ENCODE measurements at regions not wholly inside any gene's neighbourhood (a gene's known extent, or its start where the extent isn't known, plus 50 kb on each side); places are given as distances from the start of the nearest gene placed in this dataset.

DNA sequence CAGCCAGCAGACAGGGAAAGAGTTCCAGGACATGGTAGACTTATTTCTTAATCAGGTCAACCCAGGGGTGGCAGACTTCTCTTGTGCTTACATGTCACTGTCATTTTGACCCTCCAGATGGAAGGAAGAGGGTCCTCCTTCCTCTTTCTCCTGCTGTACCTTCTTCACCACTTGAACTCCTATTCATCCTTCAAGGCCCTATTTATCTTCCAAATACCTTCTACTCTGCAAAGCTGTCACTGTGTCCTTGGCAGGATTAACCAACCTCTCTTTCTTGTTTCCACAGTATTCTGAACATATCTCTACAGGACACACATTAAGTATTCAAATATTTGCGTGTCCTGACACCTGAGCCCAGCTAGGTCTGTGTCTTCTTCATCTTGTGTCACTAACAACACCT, 163.1 kb downstream of the DICER1 start:
- DNase-seq = no peak

DNA sequence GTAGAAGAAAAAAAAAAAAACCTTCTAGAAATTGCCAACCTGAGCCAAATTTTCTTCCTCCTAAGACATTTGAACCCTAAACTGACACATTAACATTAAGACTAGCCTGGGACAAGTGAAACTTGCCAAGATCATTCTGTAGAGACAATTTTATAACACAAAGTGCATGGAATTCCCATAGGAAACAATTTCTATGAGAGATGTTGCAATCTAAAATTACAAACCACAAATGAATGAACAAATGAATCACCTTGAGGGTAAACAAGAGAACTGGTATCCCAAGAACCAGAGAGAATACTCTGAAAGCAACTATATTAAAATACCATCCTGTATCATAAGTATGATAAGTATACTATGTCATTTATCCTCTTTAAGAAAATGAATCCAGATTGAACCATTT, 165.3 kb downstream of the DICER1 start:
- DNase-seq = no peak

DNA sequence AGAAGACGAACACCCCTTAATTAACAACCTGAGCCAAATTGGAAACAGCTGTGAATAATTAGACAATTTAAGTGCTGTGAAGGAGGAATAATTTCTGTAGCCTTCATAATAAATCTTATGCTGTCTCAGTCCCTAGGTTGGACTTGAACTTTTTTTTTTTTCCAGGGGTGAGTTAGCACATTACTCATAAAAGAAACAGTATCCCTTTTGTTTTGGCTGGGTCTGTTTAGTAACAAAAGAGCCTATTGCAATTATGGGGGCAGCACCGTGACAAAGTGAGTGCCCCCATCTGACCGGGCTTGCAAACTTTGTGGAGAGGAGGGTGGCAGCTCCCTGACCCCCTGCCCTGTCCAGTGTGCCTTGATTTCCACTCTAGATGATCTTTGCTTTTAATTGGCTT, 167.4 kb downstream of the DICER1 start:
- no peak for DNase-seq

DNA sequence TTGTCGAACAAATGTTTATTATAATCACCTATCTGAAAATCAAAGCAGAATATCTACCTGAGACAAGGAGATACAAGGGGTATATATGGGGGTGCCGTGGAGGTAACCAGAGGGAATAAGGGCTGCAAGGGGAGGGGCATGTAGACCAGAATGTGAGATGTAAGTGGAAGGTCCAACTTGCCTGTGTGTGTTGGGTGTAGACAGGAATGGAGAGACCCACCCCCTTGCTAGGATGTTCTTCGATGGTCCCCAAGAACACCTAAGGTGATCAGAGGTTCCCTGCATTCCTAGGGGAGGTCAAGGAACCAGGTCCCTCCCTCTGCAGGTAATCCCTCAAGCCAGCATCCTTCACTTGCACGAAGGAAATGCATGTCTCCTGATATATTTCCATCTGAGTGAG, 167.9 kb downstream of the DICER1 start:
- DNase-seq = no peak

DNA sequence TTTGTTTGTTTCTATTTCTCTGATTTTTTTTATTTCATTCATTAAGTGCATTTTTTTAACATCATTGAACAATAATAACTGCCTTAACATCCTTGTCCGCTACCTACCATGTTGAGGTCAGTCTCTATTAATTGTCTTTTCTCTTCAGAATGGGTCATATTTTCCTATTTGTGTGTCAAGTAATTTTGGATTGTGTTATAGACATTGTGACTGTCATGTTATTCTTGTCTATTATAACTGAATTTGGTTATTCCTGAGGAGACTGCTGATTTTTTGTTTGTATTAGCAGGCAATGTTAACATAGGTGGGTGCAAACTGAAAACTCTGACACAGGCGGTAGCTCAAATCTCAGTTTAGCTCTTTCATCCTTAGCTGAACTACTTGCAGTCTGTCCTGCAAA, 169.9 kb downstream of the DICER1 start:
- no peak for DNase-seq

DNA sequence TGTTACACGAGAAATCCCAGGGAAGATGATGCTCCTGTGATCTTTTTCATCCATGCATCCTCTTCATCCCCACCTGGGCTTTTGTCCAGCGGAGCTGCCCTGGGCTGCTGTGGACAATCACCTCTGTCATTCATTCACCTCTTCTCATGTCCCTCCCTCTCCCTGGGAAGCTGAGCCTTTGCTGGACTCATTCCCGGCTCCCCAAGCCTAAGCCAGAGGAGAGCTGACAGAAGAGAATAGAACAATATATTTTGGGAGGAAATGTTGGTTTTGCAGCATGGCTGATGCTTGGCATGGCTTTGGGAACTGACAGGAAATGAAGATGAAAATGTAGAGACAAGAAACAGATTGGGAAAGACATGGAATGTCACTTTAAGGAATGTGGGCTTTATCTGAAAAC, 177.4 kb downstream of the DICER1 start:
- no peak for DNase-seq

DNA sequence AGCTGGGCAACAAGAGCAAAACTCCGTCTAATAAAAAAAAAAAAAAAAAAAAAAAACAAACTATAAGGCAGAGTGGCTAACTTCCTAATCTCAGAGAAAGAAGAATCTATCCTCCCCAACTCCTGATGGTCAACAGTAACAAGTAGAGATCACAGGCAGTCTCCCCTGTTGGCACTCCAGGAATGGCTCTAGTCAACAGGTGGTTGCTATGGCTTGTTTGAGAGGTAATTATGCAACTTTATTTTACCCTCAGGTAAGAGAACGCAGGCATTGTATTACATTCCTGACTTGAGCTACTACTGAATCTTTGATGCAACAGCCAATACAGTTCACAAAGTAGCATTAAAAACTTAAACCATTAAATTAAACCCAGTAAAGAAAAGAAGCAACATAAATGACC, 180.3 kb downstream of the DICER1 start:
- DNase-seq = no peak

DNA sequence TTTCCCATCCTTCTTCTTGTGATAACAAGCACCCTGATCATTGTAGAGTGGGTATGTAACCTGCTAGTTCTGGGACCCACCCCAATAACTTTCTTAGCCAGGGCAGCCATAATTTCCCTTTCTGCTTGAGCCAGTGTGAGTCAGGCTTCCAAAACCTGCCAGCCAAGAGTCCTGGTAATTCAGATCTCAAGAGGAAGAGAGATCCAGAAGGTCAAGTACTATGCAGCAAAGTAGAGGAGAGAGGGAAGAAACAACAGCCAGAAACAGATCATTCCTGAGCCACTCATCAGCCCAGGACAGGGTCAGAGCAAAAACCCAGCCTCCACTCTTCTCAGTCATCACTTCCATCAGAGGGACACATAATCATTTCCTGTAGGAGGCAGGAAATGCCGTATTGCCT, 182.0 kb downstream of the DICER1 start:
- no peak for DNase-seq

DNA sequence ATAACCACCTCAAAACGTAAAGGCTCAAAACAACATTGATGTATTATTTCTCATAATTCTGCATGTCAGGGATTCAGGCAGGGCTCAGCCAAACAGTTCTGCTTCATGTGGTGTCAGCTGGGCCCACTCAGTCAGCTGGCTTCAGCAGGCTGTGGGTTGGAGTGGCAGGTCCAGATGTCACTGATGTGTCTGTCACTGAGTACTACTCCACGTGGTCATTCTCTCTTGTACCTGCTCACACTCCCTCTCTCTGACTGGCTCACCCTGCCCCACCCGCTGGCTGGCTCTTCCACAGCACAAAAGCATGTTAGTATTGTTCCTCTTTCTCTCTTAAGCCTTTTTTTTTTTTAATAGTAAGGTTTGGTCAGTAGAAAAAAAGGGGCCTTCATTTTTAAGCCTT, 182.4 kb downstream of the DICER1 start:
- no peak for DNase-seq

DNA sequence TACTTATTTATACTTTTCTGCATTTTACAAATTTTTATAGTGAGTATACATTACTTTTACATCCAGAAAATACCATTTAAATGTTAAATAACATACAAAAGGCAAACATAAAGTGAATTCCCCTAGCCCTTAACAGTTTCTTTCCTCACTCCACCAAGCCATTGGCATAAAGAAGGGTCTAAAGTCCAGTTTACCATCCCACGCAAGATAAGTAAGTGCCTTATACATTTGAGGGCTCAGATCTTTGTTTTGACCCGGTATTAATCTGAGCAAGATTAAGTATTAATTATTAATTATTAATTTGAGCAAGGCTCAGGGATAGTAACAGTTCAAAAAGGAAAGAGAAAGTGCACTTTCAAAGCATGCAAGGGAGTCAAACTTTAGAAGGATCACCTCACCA, 182.9 kb downstream of the DICER1 start:
- no peak for DNase-seq

DNA sequence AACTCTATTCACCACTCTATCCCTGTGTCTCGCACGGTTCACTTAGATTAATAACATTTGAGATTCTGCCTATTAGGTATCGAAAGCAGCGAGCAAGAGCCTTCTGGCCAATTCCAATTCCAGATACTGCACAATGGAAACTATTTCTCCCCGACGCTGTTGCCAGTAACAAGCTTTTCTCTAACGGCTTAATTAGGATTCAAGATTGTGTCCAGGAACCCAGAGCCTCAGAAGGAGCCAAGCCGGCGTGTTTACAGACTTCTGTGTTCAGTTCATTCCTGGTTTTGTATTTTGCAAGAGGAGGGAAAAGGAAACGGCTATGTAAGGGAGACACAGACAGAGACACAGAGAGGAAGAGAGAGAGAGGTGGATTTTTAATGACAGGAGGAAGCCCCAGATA, 185.6 kb downstream of the DICER1 start:
- DNase-seq = no peak

DNA sequence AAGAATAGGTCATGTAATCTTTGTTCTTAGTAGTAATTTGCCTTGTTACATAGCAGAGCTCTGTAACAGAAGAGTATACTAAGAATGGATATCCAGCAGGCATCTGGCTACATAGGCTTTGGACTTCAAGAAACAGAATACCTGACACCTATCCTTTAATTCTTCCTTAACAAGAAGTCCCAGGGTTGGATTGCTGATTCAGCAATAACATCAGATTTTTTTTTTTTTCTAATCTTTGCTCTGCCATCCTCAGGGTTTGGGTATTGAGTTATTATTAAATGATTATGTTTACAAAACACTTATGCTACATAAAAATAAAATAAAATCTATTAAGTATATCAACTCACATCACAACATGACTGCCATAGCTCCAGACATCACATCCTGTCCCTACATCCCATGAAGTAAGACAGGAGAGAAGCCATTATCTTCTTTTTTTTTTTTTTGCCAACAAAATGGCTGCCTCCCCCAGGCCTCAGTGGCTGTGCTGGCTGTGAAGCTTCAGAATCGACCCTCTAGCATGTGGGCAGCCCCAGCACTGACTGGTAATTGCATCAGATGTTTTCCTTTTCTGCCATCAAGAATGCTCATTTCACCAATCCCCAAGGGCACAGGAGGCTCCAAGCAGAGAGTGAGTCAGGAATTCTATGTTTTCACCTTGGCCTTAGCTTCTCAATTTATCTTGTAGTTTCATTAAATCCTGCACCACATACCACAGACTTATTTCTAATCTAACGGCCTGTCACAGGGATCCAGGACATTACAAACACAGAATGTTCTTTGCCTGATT, 186.2 kb downstream of the DICER1 start:
- no peak for DNase-seq

DNA sequence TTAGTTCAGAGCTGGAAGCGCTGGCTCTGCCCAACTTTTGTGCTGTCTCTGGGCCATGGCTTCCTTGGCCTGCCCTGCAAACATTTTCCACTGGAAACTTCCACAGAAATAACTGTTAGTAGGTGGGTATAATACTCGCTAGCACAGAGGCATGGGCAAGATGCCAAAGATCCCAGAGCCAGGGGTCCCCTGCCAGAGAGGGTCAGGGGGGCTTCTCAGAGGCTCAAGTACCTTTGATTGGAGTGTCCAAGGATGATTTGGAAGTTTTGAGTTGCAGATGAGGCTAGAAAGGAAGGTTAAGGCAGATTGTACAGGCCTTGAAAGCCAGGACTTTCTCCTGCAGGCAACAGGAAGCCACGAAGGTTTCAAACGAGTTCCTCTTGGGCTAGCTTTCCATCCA, 187.6 kb downstream of the DICER1 start:
- no peak for DNase-seq

DNA sequence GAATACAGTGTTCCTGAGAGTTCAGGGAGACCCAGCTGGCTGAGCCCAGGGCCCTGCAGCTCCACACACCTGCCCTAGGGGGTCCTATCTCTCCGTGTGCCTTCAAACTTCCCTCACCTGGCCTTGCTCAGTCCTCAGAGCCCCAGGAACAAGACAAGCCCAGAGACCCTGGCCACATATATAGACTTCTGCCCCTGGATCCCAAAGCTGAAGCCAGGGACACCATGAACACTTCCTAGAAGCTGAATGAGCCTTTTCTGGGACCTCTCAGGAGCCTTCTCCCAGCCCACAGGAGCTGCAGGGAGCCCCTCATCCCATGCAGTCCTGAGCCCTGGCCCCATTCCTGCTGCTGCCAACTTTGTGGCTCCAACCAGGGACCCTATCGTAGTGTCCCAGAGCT, 190.5 kb downstream of the DICER1 start:
- no peak for DNase-seq

DNA sequence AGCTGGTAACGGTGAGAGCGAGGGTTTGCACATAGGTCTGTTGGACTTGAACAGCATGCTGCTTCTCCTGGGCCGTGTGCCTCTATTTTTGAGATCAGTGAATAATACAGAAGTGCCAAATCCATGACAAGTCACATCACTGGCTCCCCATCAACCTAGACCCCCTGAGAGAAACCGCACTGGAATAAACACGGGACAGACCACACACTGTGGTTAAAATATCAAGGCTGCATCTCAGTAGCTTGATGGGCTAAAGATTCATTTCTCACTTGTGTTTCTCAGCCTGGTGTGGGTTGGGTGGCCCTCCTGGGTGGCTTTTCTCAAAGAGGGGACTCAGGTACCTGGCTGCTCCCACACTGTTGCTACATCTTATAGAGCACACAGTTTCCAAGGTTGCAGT, 191.0 kb downstream of the DICER1 start:
- no peak for DNase-seq

DNA sequence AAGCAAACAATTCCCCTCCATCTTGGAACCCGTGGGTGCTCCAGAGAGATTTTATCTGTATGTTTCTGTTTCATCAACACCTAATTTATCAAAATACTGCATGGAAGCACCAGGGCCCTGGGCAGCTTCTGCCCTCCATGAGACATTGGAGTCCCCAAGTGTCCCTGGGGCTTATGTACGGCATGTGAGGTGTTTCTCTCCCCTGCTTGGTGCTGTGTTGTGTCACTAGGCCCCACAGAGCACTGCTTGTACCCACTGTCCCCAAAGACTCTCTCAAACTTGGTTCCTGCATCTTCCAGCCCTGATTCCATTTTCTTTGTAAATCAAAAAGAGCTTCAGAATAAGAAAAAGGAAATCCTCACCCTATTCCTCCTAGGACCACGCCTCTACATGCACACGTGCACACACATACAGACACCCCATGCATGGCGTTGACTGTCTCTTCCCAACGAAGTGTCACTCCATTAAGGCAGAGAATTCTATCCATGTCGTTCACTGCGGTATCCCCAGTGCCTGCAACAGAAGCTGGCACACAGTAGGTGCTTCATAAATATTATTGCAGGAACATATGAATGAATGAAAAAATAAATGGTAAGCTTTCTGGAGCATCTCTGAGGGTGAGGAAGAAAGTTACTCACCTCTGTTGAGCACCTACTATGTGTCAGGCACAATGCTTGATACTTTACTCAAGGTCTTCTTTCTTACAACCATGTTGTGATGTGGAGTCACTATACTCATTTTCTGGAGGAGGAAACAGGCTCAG, 191.6 kb downstream of the DICER1 start:
- DNase-seq = no peak

DNA sequence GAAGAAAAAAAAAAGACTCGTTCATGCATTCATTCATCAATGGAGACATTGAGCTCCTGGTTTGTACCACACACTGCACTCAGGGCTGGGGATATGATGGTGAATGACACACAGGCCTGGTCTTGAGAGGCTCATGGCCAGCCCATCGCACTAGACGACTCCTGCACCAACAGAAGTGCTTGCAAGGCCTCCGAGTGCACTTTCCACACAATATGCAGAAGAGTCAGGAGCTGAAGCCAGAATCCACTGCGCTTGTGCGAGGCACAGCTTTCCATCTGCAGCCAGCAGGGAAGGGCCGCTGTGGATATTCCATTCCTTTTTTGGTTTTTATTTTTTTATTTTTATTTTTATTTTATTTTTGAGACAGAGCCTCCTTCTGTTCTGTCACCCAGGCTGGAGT, 192.4 kb downstream of the DICER1 start:
- DNase-seq = no peak

DNA sequence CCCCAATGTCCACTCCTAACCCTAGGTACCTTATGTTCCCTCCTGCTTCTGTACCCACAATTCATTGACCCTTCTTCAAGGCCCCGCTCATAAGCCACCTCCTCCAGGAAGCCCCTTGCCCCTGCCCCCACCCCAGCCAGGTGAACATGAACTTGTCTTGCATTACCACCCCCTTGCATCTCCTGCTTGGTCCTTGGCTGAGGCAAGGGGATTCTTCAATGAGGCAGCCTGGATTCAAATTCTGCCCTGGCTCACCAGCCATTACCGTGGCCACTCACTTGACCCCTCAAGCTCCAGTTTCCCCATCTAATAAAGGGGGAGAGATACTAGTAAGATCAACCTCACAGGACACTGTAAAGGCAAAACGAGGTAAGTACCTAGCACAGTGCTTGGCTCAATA, 193.1 kb downstream of the DICER1 start:
- DNase-seq = no peak

DNA sequence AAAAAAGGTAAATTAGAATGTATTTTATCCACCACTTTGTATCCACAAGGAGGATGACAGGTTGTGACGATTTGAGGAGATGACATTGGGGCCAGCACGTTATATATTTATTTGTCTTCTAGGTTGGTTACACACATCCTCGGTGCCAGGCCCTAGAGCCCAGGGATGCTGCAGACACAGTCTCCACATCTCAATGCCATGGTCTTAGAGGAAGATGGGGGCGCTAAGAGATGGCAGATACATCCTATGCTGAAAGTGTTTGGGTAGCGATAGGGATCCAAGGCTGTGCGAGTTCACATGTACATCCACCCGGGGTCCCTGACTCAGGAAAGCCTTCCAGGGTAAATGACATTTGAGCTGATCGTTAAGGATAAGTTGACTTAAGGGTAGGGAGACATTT, 193.1 kb upstream of the GSC start:
- no peak for DNase-seq

DNA sequence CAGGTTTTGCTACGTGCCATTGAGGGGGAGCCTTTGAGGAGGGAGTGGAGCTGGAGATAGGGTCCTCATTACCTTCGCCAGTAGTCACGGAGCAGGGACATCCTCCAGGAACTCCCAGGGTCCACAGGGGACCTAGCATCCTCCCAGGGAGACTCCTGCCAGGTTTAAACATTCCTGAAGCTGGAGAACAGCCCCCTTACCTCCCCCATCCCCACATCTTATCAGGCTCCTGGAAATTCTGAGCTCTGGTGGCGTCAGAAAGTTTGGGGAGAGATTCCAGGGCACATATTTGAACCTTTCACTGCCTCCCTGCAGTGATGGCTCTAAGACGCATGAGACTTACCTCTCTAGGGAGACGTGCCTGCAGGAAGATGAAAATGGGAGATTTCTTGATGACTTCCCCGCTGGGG, 192.3 kb upstream of the GSC start:
- no peak for DNase-seq

DNA sequence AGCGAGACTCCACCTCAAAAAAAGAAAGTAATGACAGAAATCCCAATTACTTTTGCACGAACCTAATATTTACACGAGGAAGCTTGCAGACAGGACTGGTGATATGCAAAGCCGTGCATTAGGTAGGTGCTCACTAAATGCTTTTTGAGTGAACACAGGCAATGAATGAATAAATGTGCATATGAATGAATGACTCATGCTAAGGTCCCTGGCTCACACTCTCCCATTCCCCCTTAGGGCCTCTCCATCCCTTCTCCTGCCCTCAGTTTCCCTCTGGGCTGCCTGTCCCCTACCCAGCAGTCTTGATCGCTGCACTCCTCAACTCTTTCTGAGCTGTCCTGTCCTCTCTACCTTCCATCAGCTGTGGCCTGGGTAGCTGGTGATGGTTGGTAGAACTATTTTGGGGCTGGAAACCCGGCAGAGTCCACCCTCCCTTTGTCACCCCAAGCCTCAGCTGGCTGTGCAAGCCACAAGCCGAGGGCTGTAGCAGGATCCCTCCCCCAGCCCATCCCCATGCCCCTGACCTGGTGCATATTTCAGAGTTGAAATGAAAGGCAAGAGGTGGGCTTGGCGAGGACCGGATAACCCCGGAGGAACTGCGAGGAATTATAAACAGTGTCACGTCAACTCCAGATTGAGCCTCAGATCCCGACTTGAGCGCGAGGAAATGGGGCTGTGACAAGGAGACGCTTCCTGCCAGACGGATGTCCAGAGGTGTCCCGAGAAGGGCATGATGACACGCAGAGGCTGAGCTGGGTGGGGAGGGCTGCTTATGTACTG, 191.7 kb upstream of the GSC start:
- no peak for DNase-seq

DNA sequence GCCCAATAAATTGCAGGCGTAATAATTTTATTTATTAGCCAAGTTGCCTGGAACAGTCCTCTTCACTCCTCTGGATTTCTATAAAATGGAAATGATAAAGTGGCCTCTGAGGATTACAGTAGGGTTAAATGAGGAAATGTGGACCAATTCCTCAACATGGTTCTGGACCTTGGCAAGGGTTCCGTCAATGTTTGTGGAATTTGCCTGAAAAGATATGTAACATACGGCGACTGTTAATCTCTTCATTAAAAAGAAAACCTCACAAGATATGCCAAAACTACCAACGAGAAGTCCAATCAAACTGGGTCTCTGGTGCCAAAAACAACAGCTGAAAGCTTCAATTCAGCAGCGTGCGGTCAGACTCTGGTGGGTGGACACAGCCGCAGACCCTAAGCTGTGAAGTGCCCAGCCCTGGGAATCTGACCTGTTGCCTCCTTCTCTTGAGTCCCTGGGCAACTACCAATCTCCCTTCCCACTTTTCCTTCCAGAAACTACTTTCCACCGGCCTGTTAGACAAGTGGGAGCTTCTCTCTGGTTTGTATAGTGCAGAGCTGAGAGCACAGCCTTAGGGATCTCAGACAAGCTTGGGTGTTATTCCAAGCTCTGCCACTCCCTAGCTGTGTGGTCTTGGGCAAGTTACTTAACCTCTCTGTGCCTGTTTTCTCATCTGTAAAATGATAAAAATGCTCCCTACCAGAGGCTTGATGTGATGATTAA, 190.5 kb upstream of the GSC start:
- DNase-seq = no peak

DNA sequence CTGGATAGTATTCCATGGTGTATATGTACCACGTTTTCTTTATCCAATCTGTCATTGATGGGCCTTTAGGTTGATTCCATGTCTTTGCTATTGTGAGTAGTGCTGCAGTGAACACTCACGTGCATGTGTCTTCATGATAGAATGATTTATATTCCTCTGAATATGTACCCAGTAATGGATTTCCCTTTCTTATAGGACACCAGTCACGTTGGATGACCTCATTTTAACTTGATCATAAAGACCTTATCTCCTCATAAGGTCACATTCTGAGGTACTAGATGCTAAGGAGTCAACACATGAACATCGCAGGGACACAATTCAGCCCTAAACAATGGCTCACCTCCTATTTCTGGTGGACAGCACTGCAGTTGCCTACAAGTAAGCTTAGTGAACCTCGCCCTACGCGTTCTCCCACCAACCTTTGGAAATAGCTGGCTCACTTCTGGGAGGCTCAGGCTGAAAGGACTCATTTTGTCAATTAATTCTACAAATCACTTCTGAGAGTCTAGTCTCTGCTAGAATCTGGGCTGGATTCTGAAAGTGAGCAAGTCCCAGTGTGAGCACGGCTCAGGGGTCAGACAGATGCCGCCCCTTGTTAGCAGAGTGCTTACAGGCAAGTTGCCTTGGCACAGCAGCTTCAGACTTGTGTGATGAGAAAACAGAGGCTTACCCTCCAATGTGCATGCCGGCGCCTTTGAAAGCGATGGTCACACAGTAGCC, 183.8 kb upstream of the GSC start:
- DNase-seq = no peak

Data from CD4-positive, alpha-beta T cell treated with Interleukin-10 for 1 hour (primary cell).